ENCODE measurements at regions not wholly inside any gene's neighbourhood (a gene's known extent, or its start where the extent isn't known, plus 50 kb on each side); places are given as distances from the start of the nearest gene placed in this dataset.
A peak's percentile ranks its signal among the peaks of the same experiment; 100 is the strongest.

DNA sequence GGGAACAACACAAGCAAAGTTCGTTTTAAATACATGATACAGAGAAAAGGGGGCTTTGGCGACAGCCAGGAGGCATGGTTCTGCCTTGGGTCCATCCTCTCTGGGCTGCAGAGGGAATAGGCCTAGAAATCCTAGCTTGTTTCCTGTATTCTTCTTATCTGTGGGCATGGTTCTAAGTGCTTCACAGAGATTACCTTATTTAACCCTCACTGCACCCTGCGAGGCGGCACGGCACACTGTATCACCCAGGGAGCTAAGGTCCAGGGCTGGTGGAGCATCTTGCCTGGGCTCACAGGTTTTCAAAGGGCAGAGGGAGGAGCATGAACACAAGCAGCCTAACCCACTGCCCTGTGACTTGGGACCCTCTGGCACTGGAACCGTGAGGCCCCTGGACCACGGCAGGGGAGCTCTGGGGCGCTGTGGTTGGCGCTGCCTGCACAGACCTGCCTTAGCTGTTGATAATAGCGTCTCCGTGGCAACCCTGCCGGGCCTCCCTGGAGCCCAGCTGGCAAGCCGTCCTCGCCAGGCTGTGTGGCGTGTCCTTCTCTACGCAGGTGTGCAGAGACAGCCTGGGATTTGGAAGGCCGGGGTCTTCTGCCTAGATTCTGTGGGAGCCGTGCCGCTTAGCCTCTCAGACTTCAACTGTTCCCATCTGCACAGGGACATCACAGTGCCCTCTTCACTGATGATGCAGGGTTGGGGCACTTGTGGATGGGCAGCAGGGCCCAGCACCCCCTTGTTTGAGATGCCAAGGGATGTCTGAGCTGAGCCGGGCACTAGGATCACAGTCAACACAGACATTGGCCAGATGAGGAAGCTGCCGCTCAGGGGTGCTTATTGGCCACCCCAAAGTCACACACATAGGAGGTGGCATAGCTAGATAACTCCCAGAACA lies 154.6 kb upstream of the TLE3 start:
- no peak overlapping the region for H3K27ac ChIP-seq (ENCODE audit: insufficient read length, low read depth, low read length)
- H4K5ac ChIP-seq (ENCODE audit: insufficient read length, low read depth, low read length), result no peak overlapping the region
- H3K4ac ChIP-seq (ENCODE audit: low read depth, low read length), result no peak overlapping the region
- Mint-ChIP-seq H3K4me3 (no peak overlapping the region), H3K27ac (peak overlapping the region in 1 of 3 experiments; percentile 14; a peak in 1 of 7 replicates), H3K4me1 (peaks cover 21 to 49% of the 10 kb centered on the region in 2 experiments), H3K36me3 (ENCODE audit: insufficient read depth in 1 of 3, low read depth in 3 of 3) (no peaks in the 10 kb centered on the region), H3K9me3 (no peaks in the 10 kb centered on the region), H3K27me3 (ENCODE audit: low read depth) (peaks cover 13% of the 10 kb centered on the region)
- H2BK120ac ChIP-seq (ENCODE audit: low read depth, low read length, poor library complexity, severe bottlenecking), result no peak overlapping the region
- H3K23ac ChIP-seq (ENCODE audit: insufficient read length, low read depth, low read length), result no peak overlapping the region
- DNase-seq, result no peak
- H3K79me2 ChIP-seq (ENCODE audit: insufficient read depth, low read length), result no peaks in the 10 kb centered on the region
- H3K79me1 ChIP-seq (ENCODE audit: insufficient read depth, low read depth, low read length, poor library complexity, severe bottlenecking), result no peaks in the 10 kb centered on the region
- no peaks in the 10 kb centered on the region for H3K9me3 ChIP-seq (ENCODE audit: control insufficient read depth, low read depth, low read length)
- H4K20me1 ChIP-seq (ENCODE audit: control insufficient read depth, insufficient read depth, insufficient read length), result no peaks in the 10 kb centered on the region
- H2AK5ac ChIP-seq (ENCODE audit: insufficient read length, low read length), result no peak overlapping the region
- H3T11ph ChIP-seq (ENCODE audit: low read length), result no peak overlapping the region
- no peak overlapping the region for H4K91ac ChIP-seq (ENCODE audit: insufficient read length, low read depth, low read length)
- TF ChIP-seq, protein P1, sequence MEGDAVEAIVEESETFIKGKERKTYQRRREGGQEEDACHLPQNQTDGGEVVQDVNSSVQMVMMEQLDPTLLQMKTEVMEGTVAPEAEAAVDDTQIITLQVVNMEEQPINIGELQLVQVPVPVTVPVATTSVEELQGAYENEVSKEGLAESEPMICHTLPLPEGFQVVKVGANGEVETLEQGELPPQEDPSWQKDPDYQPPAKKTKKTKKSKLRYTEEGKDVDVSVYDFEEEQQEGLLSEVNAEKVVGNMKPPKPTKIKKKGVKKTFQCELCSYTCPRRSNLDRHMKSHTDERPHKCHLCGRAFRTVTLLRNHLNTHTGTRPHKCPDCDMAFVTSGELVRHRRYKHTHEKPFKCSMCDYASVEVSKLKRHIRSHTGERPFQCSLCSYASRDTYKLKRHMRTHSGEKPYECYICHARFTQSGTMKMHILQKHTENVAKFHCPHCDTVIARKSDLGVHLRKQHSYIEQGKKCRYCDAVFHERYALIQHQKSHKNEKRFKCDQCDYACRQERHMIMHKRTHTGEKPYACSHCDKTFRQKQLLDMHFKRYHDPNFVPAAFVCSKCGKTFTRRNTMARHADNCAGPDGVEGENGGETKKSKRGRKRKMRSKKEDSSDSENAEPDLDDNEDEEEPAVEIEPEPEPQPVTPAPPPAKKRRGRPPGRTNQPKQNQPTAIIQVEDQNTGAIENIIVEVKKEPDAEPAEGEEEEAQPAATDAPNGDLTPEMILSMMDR (conservative IDR thresholded peaks at IDR 0.05), result no peak
- no peak overlapping the region for H2BK20ac ChIP-seq (ENCODE audit: low read depth, low read length, poor library complexity, severe bottlenecking)
- H4K8ac ChIP-seq (replicated peaks; ENCODE audit: insufficient read length, low read depth, low read length), result no peak overlapping the region
- no peak overlapping the region for H2BK15ac ChIP-seq (ENCODE audit: low read depth, low read length)
- no peak overlapping the region for H2BK12ac ChIP-seq (ENCODE audit: insufficient read length, low read depth, low read length)
- no peaks in the 10 kb centered on the region for H3K27me3 ChIP-seq (ENCODE audit: insufficient read depth, low read length)
- H3K18ac ChIP-seq (ENCODE audit: insufficient read length, low read depth, low read length), result no peak overlapping the region
- H3K23me2 ChIP-seq (ENCODE audit: insufficient read length, low read depth, low read length, poor library complexity, severe bottlenecking), result no peaks in the 10 kb centered on the region
- no peak overlapping the region for H2BK5ac ChIP-seq (ENCODE audit: insufficient read length, low read length)
- no peak overlapping the region for H2AFZ ChIP-seq (ENCODE audit: low read length)
- H3K4me1 ChIP-seq (ENCODE audit: insufficient read depth, low read length), result no peaks in the 10 kb centered on the region
- no peak overlapping the region for H3K4me2 ChIP-seq (ENCODE audit: insufficient read depth, insufficient read length, low read length)
- H3K56ac ChIP-seq (ENCODE audit: insufficient read length, low read depth, low read length), result no peak overlapping the region
- no peak overlapping the region for H3K14ac ChIP-seq (ENCODE audit: insufficient read depth, low read length)
- no peak overlapping the region for H3K9ac ChIP-seq (ENCODE audit: extremely low read depth, insufficient read length, low read length)
- no CpG with 5 or more reads among the region's 21 CpGs for WGBS (ENCODE audit: extremely low coverage, insufficient read length, low lambda C conversion rate)
